ENCODE measurements at regions not wholly inside any gene's neighbourhood (a gene's known extent, or its start where the extent isn't known, plus 50 kb on each side); places are given as distances from the start of the nearest gene placed in this dataset.
A peak's percentile ranks its signal among the peaks of the same experiment; 100 is the strongest.
"Not testable (repeated sequence)": the region's sequence is repeated elsewhere in the genome, so short reads cannot be mapped to it uniquely, and the experiment has no call there.

GRCh38 chr14:88961214-88961613, 136.8 kb downstream of the TTC8 start:
- peak overlapping the region; percentile 36 for H3K27ac ChIP-seq
- TF ChIP-seq CTCF (conservative IDR thresholded peaks at IDR 0.05) = no peak

GRCh38 chr14:88962356-88962755, 137.9 kb downstream of the TTC8 start:
- no peak for TF ChIP-seq CTCF (conservative IDR thresholded peaks at IDR 0.05)
- H3K27ac ChIP-seq = no peak overlapping the region

- no peak for TF ChIP-seq CTCF (conservative IDR thresholded peaks at IDR 0.05)
- no peak overlapping the region for H3K27ac ChIP-seq
Measured at GRCh38 chr14:88967299-88967698, 142.8 kb downstream of the TTC8 start.

GRCh38 chr14:88975043-88975830, 150.8 kb downstream of the TTC8 start:
- no peak for TF ChIP-seq CTCF (conservative IDR thresholded peaks at IDR 0.05)
- H3K27ac ChIP-seq = peak overlapping the region; percentile 27

- TF ChIP-seq CTCF (conservative IDR thresholded peaks at IDR 0.05) = no peak
- H3K27ac ChIP-seq = peak overlapping the region; percentile 27
Measured at GRCh38 chr14:88975926-88976325, 151.5 kb downstream of the TTC8 start.

- H3K27ac ChIP-seq = not testable (repeated sequence)
Measured at GRCh38 chr14:88980907-88981306, 156.5 kb downstream of the TTC8 start.

- no peak for TF ChIP-seq CTCF (conservative IDR thresholded peaks at IDR 0.05)
- H3K27ac ChIP-seq = no peak overlapping the region
Measured at GRCh38 chr14:88981948-88982347, 157.5 kb downstream of the TTC8 start.

- no peak overlapping the region for H3K27ac ChIP-seq
Measured at GRCh38 chr14:88983755-88984154, 159.3 kb downstream of the TTC8 start.

More at GRCh38 chr14:88983755-88984154, 159.3 kb downstream of the TTC8 start:
- TF ChIP-seq CTCF (conservative IDR thresholded peaks at IDR 0.05) = no peak

All from VCaP (cell line).